Smooth muscle cell (in vitro differentiated cells): ENCODE measurements at regions not wholly inside any gene's neighbourhood (a gene's known extent, or its start where the extent isn't known, plus 50 kb on each side); places are given as distances from the start of the nearest gene placed in this dataset.
A peak's percentile ranks its signal among the peaks of the same experiment; 100 is the strongest.

Experiments used
- DNase-seq: peaks from one replicate; lab custom pipeline; 2025; ENCODE audit not compliant: unreplicated experiment; lab: John Stamatoyannopoulos, UW
- H2AFZ ChIP-seq: fragments of 200-600 bp; sonication (generic); 2 replicates; pipeline ENCODE4 v1.6.0; 2016; ENCODE audit warnings: antibody characterized with exemption, low read depth, mild to moderate bottlenecking
- H3F3A ChIP-seq: fragments of 200-600 bp; sonication (generic); 2 replicates; pipeline ENCODE4 v1.6.0; 2017; ENCODE audit warnings: antibody characterized with exemption, low read depth
- H3K27ac ChIP-seq: fragments of 200-600 bp; sonication (generic); 2 replicates; pipeline ENCODE4 v1.5.1; 2016; ENCODE audit warnings: low read depth, mild to moderate bottlenecking
- H3K27me3 ChIP-seq: fragments of 200-600 bp; sonication (generic); 2 replicates; pipeline ENCODE4 v1.6.1; 2016; ENCODE audit warnings: low read depth, mild to moderate bottlenecking
- H3K36me3 ChIP-seq: fragments of 200-600 bp; sonication (generic); 2 replicates; pipeline ENCODE4 v1.5.1; 2016; ENCODE audit warnings: low read depth
- H3K4me1 ChIP-seq: fragments of 200-600 bp; sonication (generic); 2 replicates; pipeline ENCODE4 v1.5.1; 2016; ENCODE audit warnings: low read depth
- H3K4me2 ChIP-seq: fragments of 200-600 bp; sonication (generic); 2 replicates; pipeline ENCODE4 v1.6.0; 2016; ENCODE audit warnings: mild to moderate bottlenecking
- H3K4me3 ChIP-seq: fragments of 200-600 bp; sonication (generic); 2 replicates; pipeline ENCODE4 v1.5.1; 2016; ENCODE audit warnings: mild to moderate bottlenecking
- H3K79me2 ChIP-seq: fragments of 200-600 bp; sonication (generic); 2 replicates; pipeline ENCODE4 v1.6.0; 2016; ENCODE audit warnings: low read depth, mild to moderate bottlenecking
- H3K9ac ChIP-seq: fragments of 200-600 bp; sonication (generic); 2 replicates; pipeline ENCODE4 v1.6.0; 2016; ENCODE audit warnings: low read depth
- H3K9me3 ChIP-seq: fragments of 200-600 bp; sonication (generic); replicated peaks from 2 replicates; pipeline ENCODE4 v1.5.1; 2016; ENCODE audit warnings: low read depth
- H4K20me1 ChIP-seq: fragments of 200-600 bp; sonication (generic); 2 replicates; pipeline ENCODE4 v1.6.0; 2016; ENCODE audit warnings: low read depth
- CTCF ChIP-seq: fragments of 200-600 bp; sonication (generic); IDR thresholded peaks from 2 replicates; pipeline ENCODE4 v1.5.1; 2017; ENCODE audit warnings: borderline replicate concordance, mild to moderate bottlenecking, antibody characterized with exemption; ENCODE audit not compliant: insufficient read depth, poor library complexity, severe bottlenecking
- WGBS: methylation state at CpG from one replicate; pipeline ENCODE4 v1.1.7; 2016; ENCODE audit warnings: low lambda C conversion rate; 5-methylcytosine and 5-hydroxymethylcytosine counted together

- Histone ChIP-seq H3K9ac (no peak overlapping the region), H3K9me3 (no peaks in the 10 kb centered on the region), H4K20me1 (no peaks in the 10 kb centered on the region), H3K79me2 (no peaks in the 10 kb centered on the region), H2AFZ (no peak overlapping the region), H3K4me3 (no peak overlapping the region), H3K27ac (no peak overlapping the region), H3K4me1 (no peaks in the 10 kb centered on the region), H3K4me2 (no peak overlapping the region), H3K36me3 (no peaks in the 10 kb centered on the region), H3K27me3 (peaks cover 30% of the 10 kb centered on the region), H3F3A (no peaks in the 10 kb centered on the region)
- TF ChIP-seq CTCF: peak; percentile 60
- no peak for DNase-seq
- 28% methylated on average over 4 of the region's 4 CpGs for WGBS
Observed at GRCh38 chr11:80155412-80156017, 714.7 kb upstream of the TENM4 start.

- no peaks in the 10 kb centered on the region for H3K9me3 ChIP-seq
- H3K4me1 ChIP-seq: peaks cover 7% of the 10 kb centered on the region
- H3K27me3 ChIP-seq: peaks cover 26% of the 10 kb centered on the region
- H3F3A ChIP-seq: no peaks in the 10 kb centered on the region
- no peak overlapping the region for H2AFZ ChIP-seq
- no peaks in the 10 kb centered on the region for H3K36me3 ChIP-seq
- H3K9ac ChIP-seq: no peak overlapping the region
- no peaks in the 10 kb centered on the region for H3K79me2 ChIP-seq
- TF ChIP-seq CTCF: no peak
- H3K27ac ChIP-seq: no peak overlapping the region
- WGBS: 34% methylated on average over 6 of the region's 6 CpGs
- no peak for DNase-seq
- H4K20me1 ChIP-seq: no peaks in the 10 kb centered on the region
- no peak overlapping the region for H3K4me3 ChIP-seq
- no peak overlapping the region for H3K4me2 ChIP-seq
Observed at GRCh38 chr11:80146232-80146631, 705.4 kb upstream of the TENM4 start.

- DNase-seq: no peak
- H3K4me3 ChIP-seq: no peak overlapping the region
- H3K79me2 ChIP-seq: no peaks in the 10 kb centered on the region
- no peak overlapping the region for H3K9ac ChIP-seq
- peaks cover 7% of the 10 kb centered on the region for H3K4me1 ChIP-seq
- H3K9me3 ChIP-seq: no peaks in the 10 kb centered on the region
- H3K27me3 ChIP-seq: peaks cover 26% of the 10 kb centered on the region
- no peaks in the 10 kb centered on the region for H3F3A ChIP-seq
- WGBS: 81% methylated on average over 2 of the region's 2 CpGs
- no peak for TF ChIP-seq CTCF
- H2AFZ ChIP-seq: peak overlapping the region; percentile 21
- no peak overlapping the region for H3K27ac ChIP-seq
- no peaks in the 10 kb centered on the region for H4K20me1 ChIP-seq
- H3K4me2 ChIP-seq: no peak overlapping the region
- no peaks in the 10 kb centered on the region for H3K36me3 ChIP-seq
Observed at GRCh38 chr11:80144897-80145594, 704.2 kb upstream of the TENM4 start.

GRCh38 chr11:80136991-80137390 lies 696.2 kb upstream of the TENM4 start:
- Histone ChIP-seq H4K20me1 (no peaks in the 10 kb centered on the region), H3K27ac (no peak overlapping the region), H3K9ac (no peak overlapping the region), H3F3A (no peaks in the 10 kb centered on the region), H3K4me2 (no peak overlapping the region), H3K4me1 (no peaks in the 10 kb centered on the region), H3K9me3 (no peaks in the 10 kb centered on the region), H3K79me2 (no peaks in the 10 kb centered on the region), H3K4me3 (no peak overlapping the region), H3K27me3 (no peaks in the 10 kb centered on the region), H2AFZ (no peak overlapping the region), H3K36me3 (no peaks in the 10 kb centered on the region)
- DNase-seq: no peak
- WGBS: 42% methylated on average over 3 of the region's 3 CpGs
- no peak for TF ChIP-seq CTCF
